Activated CD4-positive, CD25-positive, alpha-beta regulatory T cell treated with anti-CD3 and anti-CD28 coated beads, Interleukin-2, amount 50 U/mL, for 72 hours (primary cell): ENCODE measurements at regions not wholly inside any gene's neighbourhood (a gene's known extent, or its start where the extent isn't known, plus 50 kb on each side); places are given as distances from the start of the nearest gene placed in this dataset.

Experiments used
- DNase-seq: peaks from one replicate; pipeline ENCODE4 v3.0.0; 2021

- DNase-seq, result no peak
Observed at GRCh38 chr17:33517746-33518145, 224.7 kb upstream of the ASIC2 start.

GRCh38 chr17:33519692-33520091 is 226.6 kb upstream of the ASIC2 start:
- no peak for DNase-seq

- DNase-seq, result peak; percentile 50
Observed at GRCh38 chr17:33520426-33521330, 227.6 kb upstream of the ASIC2 start.

GRCh38 chr17:33521784-33522183 is 228.7 kb upstream of the ASIC2 start:
- no peak for DNase-seq

- no peak for DNase-seq
Observed at GRCh38 chr17:33522623-33523022, 229.5 kb upstream of the ASIC2 start.

GRCh38 chr17:33523577-33523981 is 230.5 kb upstream of the ASIC2 start:
- DNase-seq, result no peak

- DNase-seq, result no peak
Observed at GRCh38 chr17:33525186-33525585, 232.1 kb upstream of the ASIC2 start.

- no peak for DNase-seq
Observed at GRCh38 chr17:33526717-33527116, 233.6 kb upstream of the ASIC2 start.

GRCh38 chr17:33527290-33527689 is 234.2 kb upstream of the ASIC2 start:
- DNase-seq, result no peak

GRCh38 chr17:33528846-33529245 is 235.8 kb upstream of the ASIC2 start:
- no peak for DNase-seq

GRCh38 chr17:33529816-33530215 is 236.7 kb upstream of the ASIC2 start:
- DNase-seq, result no peak

- DNase-seq, result no peak
Observed at GRCh38 chr17:33531311-33531710, 238.2 kb upstream of the ASIC2 start.

- DNase-seq, result no peak
Observed at GRCh38 chr17:33534087-33534486, 241.0 kb upstream of the ASIC2 start.

- no peak for DNase-seq
Observed at GRCh38 chr17:33545124-33545523, 252.0 kb upstream of the ASIC2 start.

- DNase-seq, result no peak
Observed at GRCh38 chr17:33550261-33550660, 257.2 kb upstream of the ASIC2 start.

GRCh38 chr17:33551075-33551474 is 258.0 kb upstream of the ASIC2 start:
- no peak for DNase-seq

- no peak for DNase-seq
Observed at GRCh38 chr17:33551911-33552310, 258.8 kb upstream of the ASIC2 start.

GRCh38 chr17:33560165-33560564 is 267.1 kb upstream of the ASIC2 start:
- no peak for DNase-seq

- no peak for DNase-seq
Observed at GRCh38 chr17:33560871-33561270, 267.8 kb upstream of the ASIC2 start.

- DNase-seq, result no peak
Observed at GRCh38 chr17:33561569-33562334, 268.7 kb upstream of the ASIC2 start.

GRCh38 chr17:33562792-33563191 is 269.7 kb upstream of the ASIC2 start:
- no peak for DNase-seq

GRCh38 chr17:33564146-33564545 is 271.1 kb upstream of the ASIC2 start:
- no peak for DNase-seq

- DNase-seq, result no peak
Observed at GRCh38 chr17:33567223-33567622, 274.1 kb upstream of the ASIC2 start.

- no peak for DNase-seq
Observed at GRCh38 chr17:33572615-33573014, 279.5 kb upstream of the ASIC2 start.
